ENCODE measurements at regions not wholly inside any gene's neighbourhood (a gene's known extent, or its start where the extent isn't known, plus 50 kb on each side); places are given as distances from the start of the nearest gene placed in this dataset.

DNA sequence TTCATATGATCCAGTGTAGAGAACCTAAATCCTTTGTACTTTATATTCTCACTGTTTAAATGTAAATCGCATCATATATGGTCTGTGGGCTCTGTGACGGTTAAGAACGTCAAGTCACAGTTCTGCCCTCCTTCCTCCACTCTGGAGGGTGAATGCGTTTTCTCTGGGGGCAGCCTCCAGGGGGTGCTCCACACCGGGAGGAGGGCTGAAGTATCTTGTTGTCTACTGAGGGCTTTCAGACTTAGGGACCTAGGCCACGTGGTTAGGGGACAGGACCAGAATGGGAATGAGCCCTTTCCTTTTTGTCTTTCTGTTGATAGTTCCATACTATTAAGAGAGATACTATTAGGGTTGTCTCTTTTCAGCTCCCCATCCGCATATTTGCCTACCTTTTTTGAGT is 504.9 kb downstream of the FGF9 start:
- no peak overlapping the region for H3K27ac ChIP-seq
- no peaks in the 10 kb centered on the region for H3K27me3 ChIP-seq
- no peak for TF ChIP-seq POLR2A (IDR thresholded peaks at IDR 0.05)
- TF ChIP-seq, protein P1, sequence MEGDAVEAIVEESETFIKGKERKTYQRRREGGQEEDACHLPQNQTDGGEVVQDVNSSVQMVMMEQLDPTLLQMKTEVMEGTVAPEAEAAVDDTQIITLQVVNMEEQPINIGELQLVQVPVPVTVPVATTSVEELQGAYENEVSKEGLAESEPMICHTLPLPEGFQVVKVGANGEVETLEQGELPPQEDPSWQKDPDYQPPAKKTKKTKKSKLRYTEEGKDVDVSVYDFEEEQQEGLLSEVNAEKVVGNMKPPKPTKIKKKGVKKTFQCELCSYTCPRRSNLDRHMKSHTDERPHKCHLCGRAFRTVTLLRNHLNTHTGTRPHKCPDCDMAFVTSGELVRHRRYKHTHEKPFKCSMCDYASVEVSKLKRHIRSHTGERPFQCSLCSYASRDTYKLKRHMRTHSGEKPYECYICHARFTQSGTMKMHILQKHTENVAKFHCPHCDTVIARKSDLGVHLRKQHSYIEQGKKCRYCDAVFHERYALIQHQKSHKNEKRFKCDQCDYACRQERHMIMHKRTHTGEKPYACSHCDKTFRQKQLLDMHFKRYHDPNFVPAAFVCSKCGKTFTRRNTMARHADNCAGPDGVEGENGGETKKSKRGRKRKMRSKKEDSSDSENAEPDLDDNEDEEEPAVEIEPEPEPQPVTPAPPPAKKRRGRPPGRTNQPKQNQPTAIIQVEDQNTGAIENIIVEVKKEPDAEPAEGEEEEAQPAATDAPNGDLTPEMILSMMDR (IDR thresholded peaks at IDR 0.05 in 4 of 5, conservative IDR thresholded peaks at IDR 0.05 in 1 of 5) = no peak
- H3K36me3 ChIP-seq = no peaks in the 10 kb centered on the region
- in situ Hi-C loops (cut with MboI; ENCODE audit: low sequenced_read_pairs in 4 of 4) (no loop called here), intact Hi-C loops (cut with DNase I; ENCODE audit: low total_unique reads) (no loop called here)
- no peak overlapping the region for H3K4me3 ChIP-seq
- ATAC-seq (no peak), DNase-seq (no peak)
- H3K4me1 ChIP-seq = no peaks in the 10 kb centered on the region
- H3K9me3 ChIP-seq = no peaks in the 10 kb centered on the region

DNA sequence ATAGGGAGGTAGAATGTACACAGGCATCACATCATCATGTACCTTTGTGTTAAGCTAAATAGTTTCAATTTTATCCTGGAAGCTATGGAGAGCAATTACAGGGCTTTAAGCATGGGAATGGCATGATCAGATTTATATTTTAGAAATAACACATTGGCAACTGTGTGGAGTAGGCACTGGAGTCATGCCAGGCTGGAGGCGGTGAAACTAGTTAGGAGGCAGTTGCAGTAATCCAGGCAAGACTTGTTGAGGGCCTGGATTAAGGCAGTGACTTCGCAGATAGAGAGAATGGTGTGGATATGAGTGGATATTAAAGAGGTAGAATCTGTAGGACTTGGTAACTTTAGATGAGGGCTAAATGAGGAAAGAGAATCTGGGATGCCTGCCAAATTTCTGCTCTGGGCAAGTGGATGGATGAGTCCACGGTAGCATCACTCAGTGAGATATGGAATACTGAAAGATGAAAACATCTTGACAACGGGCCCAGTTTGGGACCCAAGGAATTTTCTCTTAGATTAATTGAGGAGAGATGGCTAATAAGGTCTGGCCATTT is 506.2 kb downstream of the FGF9 start:
- in situ Hi-C loops (cut with MboI; ENCODE audit: low sequenced_read_pairs in 4 of 4) = no loop called here
- Histone ChIP-seq H3K27me3 (no peaks in the 10 kb centered on the region), H3K9me3 (no peaks in the 10 kb centered on the region), H3K27ac (no peak overlapping the region), H3K4me1 (no peaks in the 10 kb centered on the region), H3K4me3 (no peak overlapping the region), H3K36me3 (no peaks in the 10 kb centered on the region)
- ATAC-seq (no peak), DNase-seq (no peak)
- TF ChIP-seq POLR2A (IDR thresholded peaks at IDR 0.05) = no peak
- TF ChIP-seq, protein P1 (IDR thresholded peaks at IDR 0.05 in 4 of 5, conservative IDR thresholded peaks at IDR 0.05 in 1 of 5) = no peak
- intact Hi-C loops (cut with DNase I; ENCODE audit: low total_unique reads) = no loop called here

DNA sequence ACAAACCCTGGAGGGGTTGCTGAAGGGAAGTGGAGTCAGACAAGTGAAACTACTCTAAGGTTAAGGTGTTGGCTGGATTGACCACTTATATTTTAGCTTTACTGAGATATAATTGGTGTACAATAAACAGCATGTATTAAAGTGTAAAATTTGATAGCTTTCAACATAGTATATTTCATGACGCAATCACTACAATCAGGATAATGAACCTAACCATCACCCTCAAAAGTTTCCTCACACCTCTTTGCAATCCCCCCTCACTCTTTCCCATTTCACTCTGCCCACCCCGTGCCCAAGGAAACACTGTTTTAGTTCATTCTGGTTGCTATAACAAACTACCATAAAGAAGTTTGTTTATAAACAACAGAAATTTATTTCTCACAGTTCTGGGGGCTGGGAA is 508.0 kb downstream of the FGF9 start:
- Histone ChIP-seq H3K27me3 (no peaks in the 10 kb centered on the region), H3K36me3 (no peaks in the 10 kb centered on the region), H3K9me3 (no peaks in the 10 kb centered on the region), H3K27ac (no peak overlapping the region), H3K4me3 (no peak overlapping the region), H3K4me1 (no peaks in the 10 kb centered on the region)
- intact Hi-C loops (cut with DNase I; ENCODE audit: low total_unique reads) (no loop called here), in situ Hi-C loops (cut with MboI; ENCODE audit: low sequenced_read_pairs in 4 of 4) (no loop called here)
- DNase-seq = no peak
- TF ChIP-seq, protein P1 (IDR thresholded peaks at IDR 0.05 in 4 of 5, conservative IDR thresholded peaks at IDR 0.05 in 1 of 5) = no peak
- TF ChIP-seq POLR2A (IDR thresholded peaks at IDR 0.05) = no peak
- ATAC-seq = no peak

DNA sequence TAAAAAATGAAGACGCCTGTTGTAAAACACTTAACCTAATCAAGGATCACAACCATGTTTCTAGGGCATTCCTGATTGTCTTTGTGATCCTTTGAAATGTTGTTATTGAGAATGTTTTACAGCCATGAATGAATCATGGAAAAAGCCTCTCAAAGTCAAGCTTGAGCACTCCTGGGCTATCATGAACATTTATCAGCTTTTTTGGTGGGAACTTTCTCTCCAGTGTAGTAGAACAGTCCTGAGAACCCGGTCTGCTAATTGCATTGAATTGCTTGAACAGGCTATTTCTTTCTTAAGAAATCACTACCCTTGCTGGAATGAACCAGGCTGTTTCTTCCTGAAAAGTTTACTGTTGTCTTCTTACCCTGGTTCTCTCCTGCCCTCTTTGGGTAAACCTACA is 516.5 kb downstream of the FGF9 start:
- in situ Hi-C loops (cut with MboI; ENCODE audit: low sequenced_read_pairs in 4 of 4) (no loop called here), intact Hi-C loops (cut with DNase I; ENCODE audit: low total_unique reads) (no loop called here)

More for the DNA sequence above, 516.5 kb downstream of the FGF9 start:
- no peak for TF ChIP-seq POLR2A (IDR thresholded peaks at IDR 0.05)
- TF ChIP-seq, protein P1 (IDR thresholded peaks at IDR 0.05 in 4 of 5, conservative IDR thresholded peaks at IDR 0.05 in 1 of 5) = no peak
- Histone ChIP-seq H3K4me3 (no peak overlapping the region), H3K4me1 (no peaks in the 10 kb centered on the region), H3K36me3 (no peaks in the 10 kb centered on the region), H3K27me3 (no peaks in the 10 kb centered on the region), H3K9me3 (no peaks in the 10 kb centered on the region), H3K27ac (no peak overlapping the region)
- DNase-seq = no peak
- no peak for ATAC-seq

Data from gastrocnemius medialis (tissue), 4 donors.